Medulla oblongata (tissue), 1 donor: ENCODE measurements at regions not wholly inside any gene's neighbourhood (a gene's known extent, or its start where the extent isn't known, plus 50 kb on each side); places are given as distances from the start of the nearest gene placed in this dataset.
"Not testable (repeated sequence)": the region's sequence is repeated elsewhere in the genome, so short reads cannot be mapped to it uniquely, and the experiment has no call there.

Experiments used
- DNase-seq: peaks from one replicate; pipeline ENCODE4 v3.0.0-alpha.2; 2015; ENCODE audit errors: extremely low spot score

- DNase-seq, result no peak
Measured at GRCh38 chr9:87199782-87200181, 252.5 kb upstream of the GAS1 start.

DNA sequence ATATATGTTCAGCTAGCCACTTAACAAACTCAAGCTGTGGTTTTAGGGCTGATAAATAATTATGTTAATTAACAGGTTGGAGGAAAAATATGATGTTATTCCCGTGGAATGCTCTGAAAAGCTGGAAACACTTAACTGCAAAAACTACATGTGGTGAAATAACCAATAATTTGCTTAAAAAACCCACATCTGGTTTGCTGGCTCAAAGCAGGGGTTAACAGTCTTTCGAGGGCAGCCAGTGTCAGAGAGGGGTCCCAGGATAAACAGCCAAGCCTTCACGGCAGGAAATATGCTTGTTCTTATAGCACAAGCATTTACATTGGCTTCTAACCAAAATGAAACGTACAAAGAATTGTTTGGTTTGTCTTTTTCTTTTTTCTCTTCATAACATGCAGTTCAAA is 254.0 kb upstream of the GAS1 start:
- DNase-seq, result no peak

DNA sequence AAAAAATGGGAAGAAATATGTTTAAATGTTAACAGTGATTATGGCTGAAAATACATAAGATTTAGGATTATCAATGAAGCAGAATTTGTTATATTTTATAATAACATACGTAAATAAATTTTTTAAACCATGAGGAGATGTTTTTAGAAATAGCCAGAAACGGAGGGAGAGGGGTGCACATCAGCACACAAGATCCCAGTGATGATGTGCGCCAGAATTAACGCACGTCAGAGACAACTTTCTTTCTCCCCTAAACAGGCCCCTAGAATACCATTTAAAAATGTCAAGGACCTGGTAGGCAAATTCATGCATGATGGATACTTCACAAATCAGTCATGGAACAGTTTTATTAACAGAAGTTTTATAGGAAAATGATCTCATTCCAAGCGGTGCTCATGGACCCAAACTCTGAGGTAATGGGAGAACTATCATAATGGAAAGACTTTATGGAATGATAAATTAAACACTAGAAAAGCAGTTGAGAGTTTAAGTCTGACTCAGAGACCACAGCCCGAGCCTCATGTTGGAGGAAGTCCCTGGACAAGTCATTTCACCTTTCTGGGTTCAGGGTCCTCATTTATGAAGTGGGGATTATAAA is 258.9 kb upstream of the GAS1 start:
- DNase-seq, result no peak

GRCh38 chr9:87210658-87211057 is 263.4 kb upstream of the GAS1 start:
- DNase-seq, result not testable (repeated sequence)

GRCh38 chr9:87211669-87212068 is 264.4 kb upstream of the GAS1 start:
- DNase-seq, result no peak

DNA sequence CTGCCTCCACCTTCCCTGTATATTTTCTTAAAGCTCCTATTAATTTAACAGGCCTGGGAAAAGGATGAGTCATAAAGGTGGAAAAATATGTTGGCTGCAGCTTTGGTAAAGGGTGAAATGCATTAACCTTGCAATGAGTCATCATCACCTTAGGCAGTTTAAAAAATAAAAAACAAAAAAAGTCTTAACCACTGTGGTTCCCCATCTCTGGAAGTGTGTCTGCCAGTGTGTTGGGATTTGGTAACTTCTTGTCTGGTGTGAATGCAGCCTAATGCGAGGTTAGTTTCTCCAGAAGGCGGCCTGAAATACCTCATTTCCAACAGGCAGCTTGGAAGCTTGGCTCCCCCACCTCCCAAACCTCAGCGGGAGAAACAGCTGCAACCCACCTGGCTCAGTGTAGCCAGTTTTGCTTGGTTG is 265.3 kb upstream of the GAS1 start:
- no peak for DNase-seq

- no peak for DNase-seq
Measured at GRCh38 chr9:87213948-87214347, 266.6 kb upstream of the GAS1 start.

DNA sequence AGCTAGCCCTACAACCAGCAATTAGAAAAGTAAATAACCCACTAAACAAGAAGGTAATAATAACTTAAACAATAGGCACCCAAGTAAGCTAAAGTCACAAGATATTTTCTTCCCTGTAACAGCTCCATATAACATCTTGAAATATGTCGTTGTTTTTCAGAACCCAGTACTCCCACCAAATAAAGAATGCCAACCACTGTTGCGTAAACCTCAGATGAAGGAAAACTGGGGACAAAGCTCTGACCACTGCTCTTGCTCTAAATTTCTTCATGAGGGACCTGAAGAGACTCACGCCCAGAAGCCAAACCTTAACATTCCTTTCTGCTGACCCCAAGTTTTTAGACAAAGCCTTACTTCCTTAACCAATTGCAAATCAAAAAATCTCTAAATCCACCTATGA is 267.7 kb upstream of the GAS1 start:
- no peak for DNase-seq

- no peak for DNase-seq
Measured at GRCh38 chr9:87216036-87216435, 268.7 kb upstream of the GAS1 start.

DNA sequence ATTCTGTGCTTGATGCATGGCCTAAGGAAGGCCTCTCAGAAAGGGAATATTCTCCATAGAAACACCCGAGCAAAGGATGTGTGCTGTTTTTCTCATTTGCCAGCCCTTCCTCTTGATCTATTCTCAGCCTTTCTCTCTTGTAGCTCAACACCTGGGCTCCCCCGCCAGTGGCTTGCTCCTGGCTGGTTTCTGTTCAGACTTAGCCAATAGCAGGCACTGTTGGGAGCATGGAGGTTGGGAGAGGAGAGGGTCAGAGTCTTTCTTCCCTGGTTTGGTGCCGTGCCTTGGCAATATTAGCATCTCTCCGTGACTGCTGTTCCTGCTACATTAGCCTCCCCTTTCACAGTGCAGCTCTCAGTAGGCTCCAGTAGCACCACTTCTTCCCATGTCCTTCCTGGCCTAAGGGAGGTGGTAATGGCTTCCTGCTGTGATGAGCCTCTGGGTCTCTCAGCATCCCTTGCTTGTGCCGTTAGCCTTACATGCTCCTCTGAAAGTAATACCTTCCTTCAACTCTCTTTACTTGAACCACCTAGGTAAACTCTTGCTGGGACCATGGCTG is 269.7 kb upstream of the GAS1 start:
- no peak for DNase-seq

- DNase-seq, result no peak
Measured at GRCh38 chr9:87223392-87224246, 274.0 kb upstream of the DAPK1 start.

- DNase-seq, result no peak
Measured at GRCh38 chr9:87226896-87227295, 270.8 kb upstream of the DAPK1 start.

DNA sequence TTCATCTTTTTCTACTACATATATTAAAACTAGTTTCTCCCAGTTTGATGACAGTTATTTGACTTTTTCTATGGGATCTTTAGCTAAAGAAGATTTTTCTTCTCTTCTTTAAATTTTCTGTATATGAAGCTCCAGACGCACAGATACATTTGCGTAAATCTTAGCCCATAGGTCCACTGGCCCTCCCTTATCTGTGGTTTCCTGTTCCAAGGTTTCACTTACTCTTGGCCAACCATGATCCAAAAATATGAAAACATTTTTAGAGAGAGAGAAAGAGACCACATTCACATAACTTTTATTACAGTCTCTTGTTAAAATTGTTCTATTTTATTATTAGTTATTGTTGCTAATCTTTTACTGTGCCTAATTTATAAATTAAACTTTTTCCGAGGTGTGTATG is 270.2 kb upstream of the DAPK1 start:
- DNase-seq, result no peak

GRCh38 chr9:87229108-87229507 is 268.6 kb upstream of the DAPK1 start:
- DNase-seq, result no peak

DNA sequence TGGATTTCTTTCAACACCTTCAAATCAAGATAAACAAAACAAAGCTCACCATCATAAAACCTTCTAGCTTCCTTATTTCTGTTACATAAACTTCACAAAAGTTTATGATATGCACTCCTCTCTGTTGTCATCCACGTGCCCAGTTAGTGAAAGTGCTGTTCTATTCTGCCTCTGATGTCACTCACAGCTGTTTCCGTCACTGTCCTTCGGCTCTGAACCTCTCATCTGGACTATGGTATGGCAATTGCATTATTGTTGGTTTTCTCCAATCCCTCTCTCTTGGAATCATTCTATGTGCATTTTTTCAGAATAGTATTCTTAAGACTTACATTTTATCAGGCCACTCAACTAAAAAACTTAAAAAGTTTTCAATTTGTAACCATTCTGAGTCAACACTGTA is 264.2 kb upstream of the DAPK1 start:
- DNase-seq, result no peak

DNA sequence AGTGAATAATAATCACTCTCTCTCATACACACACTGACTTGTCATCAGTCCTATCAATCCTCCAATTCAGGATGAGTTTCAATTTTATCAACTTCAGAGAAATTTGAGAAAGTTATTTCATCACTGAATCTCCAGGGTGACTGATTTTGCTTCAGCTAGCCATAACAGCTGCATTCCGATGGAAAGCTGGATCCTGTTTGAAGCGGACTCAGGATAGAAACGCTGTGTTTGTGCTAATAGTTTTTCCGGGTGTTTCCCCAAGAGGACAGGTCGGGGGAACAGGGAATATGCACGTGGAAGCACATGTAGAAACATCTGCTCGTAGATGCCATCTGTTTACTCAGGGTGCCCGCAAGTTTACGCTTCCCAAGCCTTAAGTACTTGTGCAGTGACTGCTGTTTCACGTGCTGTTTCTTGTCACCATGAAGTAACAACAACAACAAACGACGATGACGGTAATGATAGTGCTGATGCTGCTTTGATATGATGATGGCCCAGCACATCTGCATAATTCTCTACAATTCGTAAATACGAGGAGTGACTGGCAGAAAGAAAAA is 263.7 kb upstream of the DAPK1 start:
- no peak for DNase-seq

- no peak for DNase-seq
Measured at GRCh38 chr9:87234854-87235253, 262.8 kb upstream of the DAPK1 start.

- DNase-seq, result no peak
Measured at GRCh38 chr9:87236546-87236945, 261.1 kb upstream of the DAPK1 start.

- DNase-seq, result no peak
Measured at GRCh38 chr9:87237336-87237735, 260.3 kb upstream of the DAPK1 start.

DNA sequence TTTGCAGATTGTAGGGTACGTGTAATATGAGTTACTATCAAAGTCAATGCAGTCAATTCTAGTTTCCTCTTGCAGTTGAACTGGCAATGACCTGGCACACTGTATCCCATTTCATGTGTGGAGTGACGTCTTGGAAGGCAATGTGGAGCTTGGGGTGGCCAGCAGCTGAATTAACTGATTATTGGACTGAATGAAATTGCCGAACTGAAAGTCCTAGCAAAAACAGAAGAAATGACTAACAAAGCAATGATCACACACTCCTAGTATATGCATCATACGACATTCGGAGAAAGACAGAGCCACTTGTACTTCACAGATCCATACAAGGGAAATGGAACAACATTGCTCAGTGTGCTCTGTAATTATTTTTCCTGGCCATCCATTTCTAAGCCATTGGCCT is 259.1 kb upstream of the DAPK1 start:
- DNase-seq, result no peak

DNA sequence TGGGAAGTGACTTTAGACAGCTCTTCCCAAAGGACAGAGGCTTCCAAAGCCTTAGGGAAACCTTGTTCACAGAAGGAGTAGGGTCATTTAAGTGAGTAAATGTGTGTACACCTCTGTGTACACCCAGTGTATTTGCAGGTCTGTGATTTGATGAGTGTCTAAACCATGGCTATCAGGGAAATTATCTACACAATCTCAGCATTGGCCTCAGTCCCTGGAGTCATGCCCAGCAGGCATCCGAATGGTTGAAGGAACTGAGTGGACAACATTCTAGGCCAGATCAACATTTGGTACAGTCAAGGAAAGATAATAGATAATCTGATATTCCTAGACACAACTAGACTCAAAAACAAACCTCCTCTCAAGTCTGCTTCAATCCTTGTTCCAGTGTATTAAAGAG is 258.4 kb upstream of the DAPK1 start:
- DNase-seq, result no peak

GRCh38 chr9:87243602-87244001 is 254.1 kb upstream of the DAPK1 start:
- no peak for DNase-seq

DNA sequence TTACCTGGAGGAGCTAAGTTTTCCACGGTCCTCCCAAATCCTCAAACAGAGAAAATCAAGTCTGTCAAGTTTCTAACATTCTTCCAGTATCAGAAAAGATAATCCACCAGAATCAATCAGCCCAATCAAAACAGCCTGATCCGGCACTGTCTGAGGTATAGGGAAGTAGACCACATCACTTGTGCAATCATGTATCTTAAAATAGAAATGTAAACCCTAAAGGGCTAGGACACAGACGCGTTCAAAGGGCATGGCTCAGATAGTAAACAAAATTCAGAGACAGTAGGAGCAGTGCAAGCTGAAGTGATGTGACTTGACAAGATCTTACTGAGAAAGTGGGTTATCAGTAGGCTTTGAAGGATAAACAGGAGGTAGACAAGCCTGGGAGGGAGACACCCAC is 252.4 kb upstream of the DAPK1 start:
- DNase-seq, result no peak
